Esophagus squamous epithelium (tissue), 5 donors: ENCODE measurements at regions not wholly inside any gene's neighbourhood (a gene's known extent, or its start where the extent isn't known, plus 50 kb on each side); places are given as distances from the start of the nearest gene placed in this dataset.

ENCODE experiments used
- DNase-seq: peaks from one replicate; lab custom pipeline; 2025; lab: John Stamatoyannopoulos, UW
- H3K27ac ChIP-seq, 4 donors: fragments of 200-600 bp; sonication (generic); one replicate each; pipeline ENCODE4 v1.5.1; 2016 to 2019; ENCODE audit warnings: mild to moderate bottlenecking in 1 of 4
- H3K27me3 ChIP-seq, 4 donors: fragments of 200-600 bp; sonication (generic); 1 replicate in 3 of 4; 2 replicates in 1 of 4; pipeline versions ENCODE4 v1.5.1 to v1.6.0; 2017 to 2021; ENCODE audit warnings: antibody characterized with exemption in 1 of 4
- H3K36me3 ChIP-seq, 3 donors: fragments of 200-600 bp; sonication (generic); one replicate each; pipeline ENCODE4 v1.5.1; 2016 to 2019
- H3K4me1 ChIP-seq, 3 donors: fragments of 200-600 bp; sonication (generic); one replicate each; pipeline ENCODE4 v1.5.1; 2017 to 2019
- H3K4me3 ChIP-seq, 4 donors: fragments of 200-600 bp; sonication (generic); 1 replicate in 3 of 4; 2 replicates in 1 of 4; pipeline ENCODE4 v1.5.1; 2016 to 2019; ENCODE audit warnings: mild to moderate bottlenecking in 2 of 4, moderate library complexity in 1 of 4
- H3K9me3 ChIP-seq, 3 donors: fragments of 200-600 bp; sonication (generic); one replicate each; pipeline ENCODE4 v1.5.1; 2016 to 2019
- CTCF ChIP-seq, 6 experiments: fragments of 450-650 bp in 4 of 6; fragments of 200-600 bp in 2 of 6; sonication (generic) in 2 of 6; IDR thresholded peaks; one replicate each; pipeline ENCODE4 v1.5.1; 2016 to 2019; ENCODE audit warnings: antibody characterized with exemption in 6 of 6, mild to moderate bottlenecking in 4 of 6, moderate library complexity in 4 of 6
- POLR2A ChIP-seq, 4 donors: fragments of 450-650 bp; IDR thresholded peaks; one replicate each; pipeline ENCODE4 v1.6.1; 2017; ENCODE audit warnings: antibody characterized with exemption in 4 of 4, mild to moderate bottlenecking in 4 of 4, moderate library complexity in 3 of 4
- WGBS, 2 donors: methylation state at CpG; one replicate each; pipeline ENCODE4 v1.1.5; 2018; 5-methylcytosine and 5-hydroxymethylcytosine counted together
- intact Hi-C: fragments of 100-400 bp; cut with DNase I; formaldehyde crosslinking; loops from one replicate; pipeline ENCODE4 v1.15.0; 2022
- donor health status: DM: yes; HTN: yes; CAD: no.

- Histone ChIP-seq H3K9me3 (no peaks in the 10 kb centered on the region), H3K4me3 (no peak overlapping the region), H3K27ac (no peak overlapping the region), H3K36me3 (peaks cover 0 to 22% (median 0%) of the 10 kb centered on the region in 3 donors), H3K4me1 (peaks cover 4 to 67% (median 25%) of the 10 kb centered on the region in 3 donors), H3K27me3 (no peaks in the 10 kb centered on the region)
- DNase-seq: no peak
- TF ChIP-seq CTCF (IDR thresholded peaks at IDR 0.05): no peak
- no peak for TF ChIP-seq POLR2A (IDR thresholded peaks at IDR 0.05)
- intact Hi-C loops: no loop called here
- 85 to 90% methylated on average over 11 of the region's 11 CpGs for WGBS, 2 donors
Measured at GRCh38 chr7:130932667-130933432, 198.8 kb upstream of the KLF14 start.

GRCh38 chr7:130933919-130934318 lies 199.9 kb upstream of the KLF14 start:
- 95 to 97% methylated on average over 4 of the region's 4 CpGs for WGBS, 2 donors
- no peak overlapping the region for H3K4me3 ChIP-seq
- H3K4me1 ChIP-seq: peaks cover 4 to 74% (median 29%) of the 10 kb centered on the region in 3 donors
- intact Hi-C loops: no loop called here
- H3K9me3 ChIP-seq: no peaks in the 10 kb centered on the region
- no peak overlapping the region for H3K27ac ChIP-seq
- no peaks in the 10 kb centered on the region for H3K27me3 ChIP-seq
- peaks cover 0 to 22% (median 0%) of the 10 kb centered on the region in 3 donors for H3K36me3 ChIP-seq
- no peak for DNase-seq
- TF ChIP-seq CTCF (IDR thresholded peaks at IDR 0.05) (no peak), POLR2A (IDR thresholded peaks at IDR 0.05) (no peak)

- H3K4me3 ChIP-seq: no peak overlapping the region
- H3K36me3 ChIP-seq: peaks cover 0 to 22% (median 0%) of the 10 kb centered on the region in 3 donors
- peaks cover 11 to 72% (median 31%) of the 10 kb centered on the region in 3 donors for H3K4me1 ChIP-seq
- no peak for DNase-seq
- peak overlapping the region in 2 of 4 donors; percentile 10 to 38 for H3K27ac ChIP-seq
- no peaks in the 10 kb centered on the region for H3K9me3 ChIP-seq
- TF ChIP-seq CTCF (IDR thresholded peaks at IDR 0.05) (no peak), POLR2A (IDR thresholded peaks at IDR 0.05) (no peak)
- 85 to 87% methylated on average over 11 of the region's 11 CpGs for WGBS, 2 donors
- H3K27me3 ChIP-seq: no peaks in the 10 kb centered on the region
- intact Hi-C loops: no loop called here
Measured at GRCh38 chr7:130935564-130936157, 201.7 kb upstream of the KLF14 start.

- H3K9me3 ChIP-seq: no peaks in the 10 kb centered on the region
- H3K4me3 ChIP-seq: no peak overlapping the region
- WGBS, 2 donors: 73 to 83% methylated on average over 7 of the region's 7 CpGs
- peaks cover 11 to 72% (median 27%) of the 10 kb centered on the region in 3 donors for H3K4me1 ChIP-seq
- no peaks in the 10 kb centered on the region for H3K27me3 ChIP-seq
- intact Hi-C loops: no loop called here
- DNase-seq: no peak
- TF ChIP-seq CTCF (IDR thresholded peaks at IDR 0.05) (no peak), POLR2A (IDR thresholded peaks at IDR 0.05) (no peak)
- H3K36me3 ChIP-seq: peaks cover 0 to 22% (median 0%) of the 10 kb centered on the region in 3 donors
- peak overlapping the region in 2 of 4 donors; percentile 10 to 38 for H3K27ac ChIP-seq
Measured at GRCh38 chr7:130936202-130936931, 202.4 kb upstream of the KLF14 start.
